Neuron (in vitro differentiated cells): ENCODE measurements at regions not wholly inside any gene's neighbourhood (a gene's known extent, or its start where the extent isn't known, plus 50 kb on each side); places are given as distances from the start of the nearest gene placed in this dataset.

Experiments
- H2AFZ ChIP-seq: one replicate; pipeline ENCODE4 v1.6.1; 2013; ENCODE audit warnings: low read depth, mild to moderate bottlenecking, inconsistent platforms, low read length, moderate library complexity
- H3K27me3 ChIP-seq: one replicate; pipeline ENCODE4 v1.6.1; 2013; ENCODE audit warnings: low read length; ENCODE audit not compliant: insufficient read depth
- H3K36me3 ChIP-seq: one replicate; pipeline ENCODE4 v1.6.1; 2013; ENCODE audit warnings: low read length; ENCODE audit not compliant: insufficient read depth
- H3K4me1 ChIP-seq: one replicate; pipeline ENCODE4 v1.6.1; 2013; ENCODE audit warnings: low read length; ENCODE audit not compliant: insufficient read depth
- H3K4me3 ChIP-seq: 2 replicates; pipeline ENCODE4 v1.5.1; 2013; ENCODE audit warnings: mild to moderate bottlenecking, low read length, moderate library complexity
- H3K9me3 ChIP-seq: one replicate; pipeline ENCODE4 v1.6.1; 2013; ENCODE audit warnings: low read length

DNA sequence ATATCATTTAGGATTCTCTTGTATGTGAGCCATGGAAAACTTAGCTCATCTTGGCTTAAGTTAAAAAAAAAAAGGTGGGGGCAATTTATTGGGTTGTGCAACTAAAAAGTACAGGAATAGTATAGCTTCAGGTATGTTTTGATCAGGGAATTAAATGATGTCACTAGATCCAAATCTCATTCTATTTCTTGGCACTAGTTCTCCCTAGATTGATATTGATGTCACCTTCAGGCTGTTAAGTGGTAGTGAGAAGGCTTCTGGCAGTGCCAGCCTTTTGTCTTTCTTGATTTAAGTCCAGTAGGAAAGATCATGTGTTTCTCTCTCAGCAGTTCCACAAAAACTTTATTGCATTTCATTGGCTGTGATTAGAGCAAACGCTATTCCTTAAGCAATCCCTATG, 65.0 kb upstream of the ZBED5 start:
- H3K9me3 ChIP-seq: peaks cover under 1% of the 10 kb centered on the region
- no peak overlapping the region for H2AFZ ChIP-seq
- H3K36me3 ChIP-seq: no peaks in the 10 kb centered on the region
- peaks cover 6% of the 10 kb centered on the region for H3K4me1 ChIP-seq
- H3K4me3 ChIP-seq: no peak overlapping the region
- H3K27me3 ChIP-seq: no peaks in the 10 kb centered on the region

DNA sequence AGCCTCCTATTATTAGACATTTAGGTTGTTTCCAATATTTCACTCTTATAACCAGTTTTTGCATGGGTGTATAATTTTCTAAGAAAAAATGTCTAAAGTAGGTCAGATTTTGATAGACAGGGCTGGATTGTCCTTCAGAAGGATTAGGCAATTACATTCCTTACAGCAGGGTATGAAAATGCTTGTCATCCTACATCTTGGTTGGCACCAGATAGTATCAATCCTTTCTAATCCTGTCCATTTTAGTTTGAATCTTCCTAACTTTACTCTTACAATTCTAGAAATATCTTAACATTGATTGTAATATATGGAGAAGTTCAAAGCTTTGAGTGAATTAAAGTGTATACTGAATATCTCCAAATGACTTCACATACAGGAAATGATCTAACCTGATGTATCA, 63.0 kb upstream of the ZBED5 start:
- Histone ChIP-seq H3K9me3 (peaks cover 6% of the 10 kb centered on the region), H3K27me3 (no peaks in the 10 kb centered on the region), H3K36me3 (no peaks in the 10 kb centered on the region), H3K4me1 (no peaks in the 10 kb centered on the region), H2AFZ (no peak overlapping the region), H3K4me3 (no peak overlapping the region)

DNA sequence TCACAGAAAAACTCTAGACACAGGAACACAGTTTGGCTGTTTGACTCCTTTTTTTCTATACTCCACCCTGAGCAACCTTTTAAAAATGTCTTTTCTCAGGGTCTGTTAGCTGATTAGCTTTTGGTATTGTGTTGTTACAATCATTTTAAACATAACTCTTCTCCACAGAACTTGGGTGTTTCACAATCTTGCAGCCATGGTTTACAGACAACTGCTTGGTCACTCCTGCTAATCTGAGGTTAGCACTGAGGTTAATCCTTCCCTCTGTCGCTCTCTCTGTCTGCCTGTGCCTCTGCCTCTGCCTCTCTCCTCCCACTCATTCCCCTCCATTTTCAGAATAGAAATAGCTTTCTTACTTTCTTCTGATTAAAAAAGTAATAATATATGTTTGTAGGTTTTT, 62.4 kb upstream of the ZBED5 start:
- Histone ChIP-seq H3K4me1 (no peaks in the 10 kb centered on the region), H3K4me3 (no peak overlapping the region), H3K27me3 (no peaks in the 10 kb centered on the region), H3K9me3 (peaks cover 6% of the 10 kb centered on the region), H3K36me3 (no peaks in the 10 kb centered on the region), H2AFZ (no peak overlapping the region)

DNA sequence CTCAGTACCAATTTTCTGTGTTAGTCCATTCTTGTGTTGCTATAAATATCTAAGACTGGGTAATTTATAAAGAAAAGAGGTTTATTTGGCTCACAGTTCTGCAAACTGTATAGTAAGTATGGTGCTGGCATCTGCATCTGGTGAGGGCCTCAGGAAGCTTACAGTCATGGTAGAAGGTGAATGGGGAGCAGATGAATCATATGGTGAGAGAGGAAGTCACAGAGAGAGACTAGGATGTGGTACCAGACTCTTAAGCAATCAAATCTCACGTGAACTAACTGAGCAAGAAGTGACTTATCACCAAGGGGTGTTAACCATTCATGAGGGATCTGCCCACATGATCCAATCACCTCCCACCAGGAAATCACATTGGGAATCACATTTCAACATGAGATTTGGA, 60.8 kb upstream of the ZBED5 start:
- H3K27me3 ChIP-seq: no peaks in the 10 kb centered on the region
- H3K4me3 ChIP-seq: no peak overlapping the region
- H3K9me3 ChIP-seq: peaks cover 6% of the 10 kb centered on the region
- no peaks in the 10 kb centered on the region for H3K36me3 ChIP-seq
- H2AFZ ChIP-seq: no peak overlapping the region
- no peaks in the 10 kb centered on the region for H3K4me1 ChIP-seq

DNA sequence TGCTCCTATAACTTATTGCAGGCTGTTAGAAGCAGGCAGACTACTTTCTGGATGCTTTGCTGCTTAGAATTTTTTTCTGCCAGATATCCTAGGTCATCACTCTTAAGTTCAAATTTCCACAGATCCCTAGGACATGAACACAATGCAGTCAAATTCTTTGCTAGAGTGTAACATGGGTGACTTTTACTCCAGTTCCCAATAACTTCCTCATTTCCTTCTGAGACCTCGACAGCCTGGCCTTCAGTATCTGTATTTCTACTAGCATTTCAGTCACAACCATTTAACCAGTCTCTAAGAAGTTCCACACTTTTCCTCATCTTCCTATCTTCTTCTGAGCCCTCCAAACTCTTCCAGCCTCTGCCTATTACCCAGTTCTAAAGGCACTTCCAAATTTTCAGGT, 60.4 kb upstream of the ZBED5 start:
- Histone ChIP-seq H3K4me3 (no peak overlapping the region), H3K36me3 (no peaks in the 10 kb centered on the region), H3K4me1 (no peaks in the 10 kb centered on the region), H3K9me3 (peaks cover 6% of the 10 kb centered on the region), H3K27me3 (no peaks in the 10 kb centered on the region), H2AFZ (no peak overlapping the region)

DNA sequence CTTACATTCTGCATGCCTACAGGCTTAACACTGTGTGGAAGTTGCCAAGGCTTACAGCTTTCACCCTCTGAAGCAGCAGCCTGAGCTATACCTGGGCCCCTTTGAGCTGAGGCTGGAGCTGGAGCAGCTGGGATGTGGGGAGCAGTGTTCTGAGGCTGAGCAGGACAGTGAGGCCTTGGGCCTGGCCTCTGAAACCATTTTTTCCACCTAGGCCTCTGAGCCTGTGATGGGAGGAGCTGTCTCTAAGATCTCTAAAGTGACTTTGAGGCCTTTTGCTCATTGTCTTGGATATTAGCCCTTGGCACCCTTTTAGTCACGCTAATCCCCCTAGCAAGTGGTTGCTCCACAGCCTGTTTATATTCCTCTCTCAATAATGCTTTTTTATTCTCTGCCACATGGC, 59.9 kb upstream of the ZBED5 start:
- no peaks in the 10 kb centered on the region for H3K27me3 ChIP-seq
- H3K9me3 ChIP-seq: peaks cover 6% of the 10 kb centered on the region
- H3K4me1 ChIP-seq: no peaks in the 10 kb centered on the region
- no peak overlapping the region for H3K4me3 ChIP-seq
- no peaks in the 10 kb centered on the region for H3K36me3 ChIP-seq
- no peak overlapping the region for H2AFZ ChIP-seq

DNA sequence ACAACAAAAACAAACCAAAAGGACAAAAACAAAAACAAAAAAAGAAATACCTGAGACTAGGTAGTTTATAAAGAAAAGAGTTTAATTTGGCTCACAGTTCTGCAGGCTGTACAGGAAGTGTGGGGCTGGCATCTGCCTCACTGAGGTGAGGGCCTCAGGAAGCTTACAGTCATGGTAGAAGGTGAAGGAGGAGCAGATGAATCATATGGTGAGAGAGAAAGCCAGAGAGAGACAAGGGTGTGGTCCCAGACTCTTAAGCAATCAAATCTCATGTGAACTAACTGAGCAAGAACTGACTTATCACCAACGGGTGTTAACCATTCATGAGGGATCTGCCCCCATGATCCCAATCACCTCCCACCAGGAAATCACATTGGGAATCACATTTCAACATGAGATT, 58.8 kb upstream of the ZBED5 start:
- H3K27me3 ChIP-seq: no peaks in the 10 kb centered on the region
- H2AFZ ChIP-seq: no peak overlapping the region
- H3K36me3 ChIP-seq: no peaks in the 10 kb centered on the region
- H3K4me3 ChIP-seq: no peak overlapping the region
- H3K9me3 ChIP-seq: peaks cover 6% of the 10 kb centered on the region
- no peaks in the 10 kb centered on the region for H3K4me1 ChIP-seq

DNA sequence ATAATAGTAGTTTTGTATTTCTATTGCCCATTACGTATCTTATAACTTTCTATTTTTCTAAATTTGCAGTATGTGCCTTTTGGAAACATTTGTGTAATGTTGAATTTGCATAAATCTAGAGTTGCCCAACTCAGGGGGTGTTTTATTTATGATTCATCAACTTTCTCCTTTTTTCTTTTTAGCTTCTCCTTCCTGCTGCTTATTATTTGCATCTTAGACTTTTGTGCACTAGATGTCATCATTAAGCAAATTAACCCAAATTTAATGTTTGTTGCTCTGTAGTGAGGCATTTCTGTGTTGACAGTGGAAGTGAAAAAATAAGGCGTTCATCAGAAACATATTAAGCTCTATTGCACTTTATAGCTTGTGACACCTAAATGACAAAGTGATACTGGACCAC, 56.2 kb upstream of the ZBED5 start:
- H3K4me1 ChIP-seq: no peaks in the 10 kb centered on the region
- H3K36me3 ChIP-seq: no peaks in the 10 kb centered on the region
- no peaks in the 10 kb centered on the region for H3K27me3 ChIP-seq
- no peak overlapping the region for H3K4me3 ChIP-seq
- no peak overlapping the region for H2AFZ ChIP-seq
- H3K9me3 ChIP-seq: peaks cover 6% of the 10 kb centered on the region

DNA sequence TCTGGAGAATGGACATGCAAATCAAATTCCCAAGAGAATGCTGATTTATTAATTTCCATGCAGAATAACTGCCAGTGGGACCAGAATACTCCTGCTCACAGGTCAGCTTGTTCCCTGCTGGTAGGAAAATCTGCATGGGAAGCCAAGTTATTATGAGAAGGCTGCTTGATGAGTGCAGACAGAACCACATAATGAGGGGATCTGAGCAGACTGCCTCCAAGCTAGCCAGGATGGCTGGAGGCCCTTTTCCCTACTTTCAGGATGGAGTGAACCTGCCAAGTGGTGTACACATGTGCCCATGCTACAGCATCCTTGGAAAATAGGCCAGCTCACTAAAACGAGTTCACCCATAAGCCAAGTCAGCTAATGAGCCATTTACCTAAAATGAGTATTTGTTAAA, 55.2 kb upstream of the ZBED5 start:
- Histone ChIP-seq H3K36me3 (no peaks in the 10 kb centered on the region), H3K4me3 (no peak overlapping the region), H2AFZ (no peak overlapping the region), H3K27me3 (no peaks in the 10 kb centered on the region), H3K9me3 (peaks cover 6% of the 10 kb centered on the region), H3K4me1 (no peaks in the 10 kb centered on the region)

DNA sequence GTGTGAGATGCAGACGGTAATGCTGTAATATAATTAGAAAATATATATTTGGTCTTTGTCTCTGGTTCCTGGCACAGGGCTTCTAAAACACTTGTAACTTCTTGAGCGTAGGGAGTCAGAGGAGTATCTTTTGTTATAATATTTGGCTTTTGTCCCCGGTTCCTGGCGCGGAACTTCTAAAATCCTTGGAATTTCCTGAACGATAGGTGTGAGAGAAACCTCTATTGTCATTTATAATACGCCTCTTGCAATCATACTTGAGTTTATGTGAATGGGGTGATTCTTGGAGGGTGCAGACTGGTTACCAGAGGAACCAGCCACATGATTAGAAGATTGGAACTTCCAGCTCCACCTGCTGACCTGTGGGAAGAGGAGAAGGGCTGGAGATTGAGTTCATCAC, 54.1 kb upstream of the ZBED5 start:
- no peak overlapping the region for H3K4me3 ChIP-seq
- no peaks in the 10 kb centered on the region for H3K9me3 ChIP-seq
- H3K4me1 ChIP-seq: no peaks in the 10 kb centered on the region
- H2AFZ ChIP-seq: no peak overlapping the region
- no peaks in the 10 kb centered on the region for H3K36me3 ChIP-seq
- H3K27me3 ChIP-seq: no peaks in the 10 kb centered on the region

DNA sequence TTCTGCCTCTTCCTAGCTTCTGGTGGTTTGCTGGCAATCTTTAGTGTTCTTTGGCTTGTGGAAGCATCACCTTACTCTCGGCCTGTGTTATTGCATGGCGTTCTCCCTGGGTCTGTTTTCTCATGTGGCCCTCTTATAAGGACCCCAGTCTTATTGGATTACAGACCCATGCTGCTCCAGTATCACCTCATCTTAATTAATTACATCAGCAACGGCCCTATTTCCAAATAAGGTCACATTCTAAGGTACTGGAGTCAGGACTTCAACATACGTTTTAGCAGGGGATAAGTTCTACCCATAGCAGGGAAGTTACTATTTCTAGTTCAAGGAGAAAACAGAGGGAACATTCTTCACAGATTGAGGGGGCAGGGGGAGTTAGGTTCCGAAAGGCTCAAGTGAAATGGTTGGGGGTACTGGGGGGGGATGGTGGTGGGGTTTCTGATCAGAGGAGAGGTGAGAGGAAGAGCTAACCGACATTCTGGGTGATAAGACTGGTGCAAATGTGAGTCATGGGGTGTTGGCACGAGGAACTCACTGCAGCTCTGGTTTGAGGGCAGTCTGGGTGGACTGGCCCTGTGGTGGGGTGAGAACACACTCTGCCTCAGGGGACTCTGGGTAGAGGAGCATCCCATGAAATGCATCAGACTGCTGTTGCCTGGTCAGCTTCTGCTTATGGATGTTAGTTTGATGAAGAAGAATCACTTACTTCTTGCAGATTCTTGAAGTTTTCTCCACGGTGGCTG, 51.5 kb upstream of the ZBED5 start:
- H2AFZ ChIP-seq: no peak overlapping the region
- H3K4me3 ChIP-seq: no peak overlapping the region
- no peaks in the 10 kb centered on the region for H3K36me3 ChIP-seq
- peaks cover 9% of the 10 kb centered on the region for H3K4me1 ChIP-seq
- no peaks in the 10 kb centered on the region for H3K27me3 ChIP-seq
- H3K9me3 ChIP-seq: no peaks in the 10 kb centered on the region

DNA sequence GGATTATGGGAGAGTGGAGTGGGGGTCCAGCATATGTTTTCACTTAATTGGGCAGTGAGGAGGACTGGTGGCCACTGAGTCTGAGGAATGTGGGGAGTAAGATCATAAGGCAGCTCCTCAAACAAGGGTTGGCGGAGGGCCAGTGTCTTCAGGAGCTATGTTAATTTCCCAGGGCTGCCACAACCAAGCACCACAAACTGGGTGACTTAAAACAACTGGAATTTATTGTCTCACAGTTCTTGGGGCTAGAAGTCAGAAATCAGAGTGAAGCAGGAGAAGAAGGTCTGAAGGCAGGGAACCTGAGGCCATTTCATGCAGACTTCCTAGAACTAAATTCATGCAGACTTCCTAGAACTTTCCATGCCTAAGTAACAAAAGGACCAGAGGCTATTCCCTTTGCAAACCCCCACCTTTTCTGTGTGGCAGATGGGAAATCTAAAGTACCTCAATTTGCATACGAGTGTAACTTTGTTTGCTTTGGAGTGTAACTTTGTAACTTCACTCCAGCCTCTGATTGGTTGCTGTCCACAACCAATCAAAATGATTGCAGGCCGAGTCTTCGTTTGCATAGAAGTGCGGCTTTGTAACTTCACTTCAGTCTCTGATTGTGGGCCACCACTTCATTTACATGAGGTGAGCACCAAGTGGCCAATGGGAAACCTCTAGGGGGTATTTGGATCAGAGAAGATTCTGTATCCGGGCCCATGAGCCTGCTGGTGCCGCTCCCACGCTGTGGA, 50.5 kb upstream of the ZBED5 start:
- Histone ChIP-seq H3K4me3 (no peak overlapping the region), H3K27me3 (no peaks in the 10 kb centered on the region), H3K9me3 (no peaks in the 10 kb centered on the region), H2AFZ (no peak overlapping the region), H3K36me3 (no peaks in the 10 kb centered on the region), H3K4me1 (peaks cover 9% of the 10 kb centered on the region)
